ENCODE measurements at regions not wholly inside any gene's neighbourhood (a gene's known extent, or its start where the extent isn't known, plus 50 kb on each side); places are given as distances from the start of the nearest gene placed in this dataset.

- TF ChIP-seq, protein P1, sequence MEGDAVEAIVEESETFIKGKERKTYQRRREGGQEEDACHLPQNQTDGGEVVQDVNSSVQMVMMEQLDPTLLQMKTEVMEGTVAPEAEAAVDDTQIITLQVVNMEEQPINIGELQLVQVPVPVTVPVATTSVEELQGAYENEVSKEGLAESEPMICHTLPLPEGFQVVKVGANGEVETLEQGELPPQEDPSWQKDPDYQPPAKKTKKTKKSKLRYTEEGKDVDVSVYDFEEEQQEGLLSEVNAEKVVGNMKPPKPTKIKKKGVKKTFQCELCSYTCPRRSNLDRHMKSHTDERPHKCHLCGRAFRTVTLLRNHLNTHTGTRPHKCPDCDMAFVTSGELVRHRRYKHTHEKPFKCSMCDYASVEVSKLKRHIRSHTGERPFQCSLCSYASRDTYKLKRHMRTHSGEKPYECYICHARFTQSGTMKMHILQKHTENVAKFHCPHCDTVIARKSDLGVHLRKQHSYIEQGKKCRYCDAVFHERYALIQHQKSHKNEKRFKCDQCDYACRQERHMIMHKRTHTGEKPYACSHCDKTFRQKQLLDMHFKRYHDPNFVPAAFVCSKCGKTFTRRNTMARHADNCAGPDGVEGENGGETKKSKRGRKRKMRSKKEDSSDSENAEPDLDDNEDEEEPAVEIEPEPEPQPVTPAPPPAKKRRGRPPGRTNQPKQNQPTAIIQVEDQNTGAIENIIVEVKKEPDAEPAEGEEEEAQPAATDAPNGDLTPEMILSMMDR (conservative IDR thresholded peaks at IDR 0.05 in 1 of 2, IDR thresholded peaks at IDR 0.05 in 1 of 2; ENCODE audit: extremely low read depth in 1 of 2, insufficient read depth in 1 of 2, low read depth in 1 of 2, low read length in 2 of 2), result no peak
- TF ChIP-seq EZH2 (IDR thresholded peaks at IDR 0.05; ENCODE audit: borderline replicate concordance, low read length), result no peak
Measured at GRCh38 chr7:18283045-18283444, 212.5 kb upstream of the HDAC9 start.
